ENCODE measurements at regions not wholly inside any gene's neighbourhood (a gene's known extent, or its start where the extent isn't known, plus 50 kb on each side); places are given as distances from the start of the nearest gene placed in this dataset.

- TF ChIP-seq EGR1 (IDR thresholded peaks at IDR 0.05) (no peak), TAF1 (IDR thresholded peaks at IDR 0.05; ENCODE audit: low read depth) (no peak), TCF12 (IDR thresholded peaks at IDR 0.05; ENCODE audit: low read depth) (no peak), EP300 (IDR thresholded peaks at IDR 0.05; ENCODE audit: borderline replicate concordance) (no peak), USF1 (IDR thresholded peaks at IDR 0.05) (no peak), FOXM1 (IDR thresholded peaks at IDR 0.05; ENCODE audit: borderline replicate concordance, low read depth) (no peak), RAD21 (IDR thresholded peaks at IDR 0.05; ENCODE audit: low read depth) (no peak), REST (IDR thresholded peaks at IDR 0.05; ENCODE audit: low read depth) (no peak), CREB1 (IDR thresholded peaks at IDR 0.05; ENCODE audit: low read depth) (no peak), ZBTB7A (IDR thresholded peaks at IDR 0.05; ENCODE audit: low read depth) (no peak)
These were observed 149.3 kb downstream of the CENPC start for GRCh38 chr4:67396008-67396407.

- no peak for TF ChIP-seq EP300 (IDR thresholded peaks at IDR 0.05; ENCODE audit: borderline replicate concordance)
- TF ChIP-seq USF1 (IDR thresholded peaks at IDR 0.05): no peak
- TF ChIP-seq EGR1 (IDR thresholded peaks at IDR 0.05): no peak
These were observed 150.4 kb downstream of the CENPC start for GRCh38 chr4:67394879-67395278.

GRCh38 chr4:67393699-67394281, 151.5 kb downstream of the CENPC start:
- no peak for TF ChIP-seq NFIC (IDR thresholded peaks at IDR 0.05)
- TF ChIP-seq RAD21 (IDR thresholded peaks at IDR 0.05; ENCODE audit: low read depth): peak; percentile 49
- no peak for TF ChIP-seq REST (IDR thresholded peaks at IDR 0.05; ENCODE audit: low read depth)
- TF ChIP-seq EGR1 (IDR thresholded peaks at IDR 0.05): no peak

- TF ChIP-seq TAF1 (IDR thresholded peaks at IDR 0.05; ENCODE audit: low read depth) (no peak), CEBPB (IDR thresholded peaks at IDR 0.05) (no peak), TCF12 (IDR thresholded peaks at IDR 0.05; ENCODE audit: low read depth) (no peak), USF1 (IDR thresholded peaks at IDR 0.05) (no peak), FOXM1 (IDR thresholded peaks at IDR 0.05; ENCODE audit: borderline replicate concordance, low read depth) (no peak), YY1 (IDR thresholded peaks at IDR 0.05; ENCODE audit: low read depth) (no peak), ZBTB7A (IDR thresholded peaks at IDR 0.05; ENCODE audit: low read depth) (no peak), TEAD4 (IDR thresholded peaks at IDR 0.05) (no peak), RAD21 (IDR thresholded peaks at IDR 0.05; ENCODE audit: low read depth) (no peak), REST (IDR thresholded peaks at IDR 0.05; ENCODE audit: low read depth) (no peak), EGR1 (IDR thresholded peaks at IDR 0.05) (no peak), EP300 (IDR thresholded peaks at IDR 0.05; ENCODE audit: borderline replicate concordance) (no peak), CREB1 (IDR thresholded peaks at IDR 0.05; ENCODE audit: low read depth) (no peak), MAX (IDR thresholded peaks at IDR 0.05) (no peak), NFIC (IDR thresholded peaks at IDR 0.05) (no peak)
These were observed 152.3 kb downstream of the CENPC start for GRCh38 chr4:67393007-67393406.

- TF ChIP-seq YY1 (IDR thresholded peaks at IDR 0.05; ENCODE audit: low read depth): no peak
- TF ChIP-seq MAX (IDR thresholded peaks at IDR 0.05): no peak
These were observed 165.1 kb downstream of the CENPC start for GRCh38 chr4:67380154-67380553.
